A673 (cell line): ENCODE measurements at regions not wholly inside any gene's neighbourhood (a gene's known extent, or its start where the extent isn't known, plus 50 kb on each side); places are given as distances from the start of the nearest gene placed in this dataset.

Experiments
- BruUV-seq: library from RNA; stranded (reverse); fragments of 400-500 nt; replicated peaks from 2 replicates; lab custom pipeline; 2021; lab: Mats Ljungman, UMichigan
- CTCF ChIA-PET: fragments of 300-600 bp; sonication (Branson Sonifier 250); formaldehyde crosslinking; loops from one replicate; lab custom pipeline; 2022; ENCODE audit warnings: antibody characterized with exemption; lab: Charles Lee
- POLR2A ChIA-PET: fragments of 300-600 bp; sonication (Branson Sonifier 250); formaldehyde crosslinking; loops from one replicate; lab custom pipeline; 2022; ENCODE audit warnings: antibody characterized with exemption; ENCODE audit not compliant: low non-redundant PET; lab: Charles Lee
- DNase-seq: peaks from one replicate; pipeline ENCODE4 v3.0.0-alpha.2; 2015; ENCODE audit warnings: low spot score
- H3K27ac ChIP-seq: fragments of 200-600 bp; sonication (generic); 2 replicates; pipeline ENCODE4 v1.5.1; 2016; ENCODE audit warnings: mixed run types, low read depth, mild to moderate bottlenecking, mixed read lengths, antibody characterized with exemption, low read length; ENCODE audit not compliant: poor library complexity, severe bottlenecking
- H3K27me3 ChIP-seq: fragments of 200-600 bp; sonication (generic); replicated peaks from 2 replicates; pipeline ENCODE4 v1.6.1; 2017; ENCODE audit warnings: mixed run types, low read depth, mild to moderate bottlenecking, mixed read lengths, antibody characterized with exemption, low read length; ENCODE audit not compliant: insufficient read depth, poor library complexity
- H3K36me3 ChIP-seq: fragments of 200-600 bp; sonication (generic); 2 replicates; pipeline ENCODE4 v1.6.1; 2016; ENCODE audit warnings: mixed run types, mild to moderate bottlenecking, mixed read lengths, antibody characterized with exemption, low read length; ENCODE audit not compliant: insufficient read depth, poor library complexity, severe bottlenecking
- H3K4me1 ChIP-seq: fragments of 200-600 bp; sonication (generic); 2 replicates; pipeline ENCODE4 v1.6.1; 2017; ENCODE audit warnings: mixed run types, mild to moderate bottlenecking, mixed read lengths, antibody characterized with exemption, low read length; ENCODE audit not compliant: insufficient read depth, poor library complexity, severe bottlenecking
- H3K4me3 ChIP-seq: fragments of 200-600 bp; sonication (generic); 2 replicates; pipeline ENCODE4 v1.5.1; 2016; ENCODE audit warnings: low read depth, mixed run types, mild to moderate bottlenecking, mixed read lengths, low read length; ENCODE audit not compliant: poor library complexity, severe bottlenecking
- H3K9me3 ChIP-seq: fragments of 200-600 bp; sonication (generic); 2 replicates; pipeline ENCODE4 v1.6.1; 2016; ENCODE audit warnings: mixed run types, low read depth, mild to moderate bottlenecking, mixed read lengths, antibody characterized with exemption, low read length; ENCODE audit not compliant: poor library complexity, severe bottlenecking
- CTCF ChIP-seq: fragments of 300-800, 200-600 bp; sonication (generic); conservative IDR thresholded peaks from 2 replicates; pipeline ENCODE4 v1.5.1; 2017; ENCODE audit warnings: low read depth, mild to moderate bottlenecking, antibody characterized with exemption, low read length, moderate library complexity, mixed read lengths
- EZH2 ChIP-seq: fragments of 200-600 bp; sonication (generic); IDR thresholded peaks from 2 replicates; pipeline ENCODE4 v1.6.1; 2017; ENCODE audit warnings: borderline replicate concordance, low read depth, mild to moderate bottlenecking, mixed read lengths, antibody characterized with exemption, low read length; ENCODE audit not compliant: poor library complexity, severe bottlenecking
- intact Hi-C: fragments of 100-400 bp; cut with micrococcal nuclease; formaldehyde crosslinking; loops from one replicate; pipeline ENCODE4 v1.10.0; 2022; ENCODE audit not compliant: unreplicated experiment

- BruUV-seq: no TSS peak
- Histone ChIP-seq H3K27ac (no peak overlapping the region), H3K4me1 (no peaks in the 10 kb centered on the region), H3K27me3 (no peaks in the 10 kb centered on the region), H3K36me3 (no peaks in the 10 kb centered on the region), H3K9me3 (peaks cover 37% of the 10 kb centered on the region), H3K4me3 (no peak overlapping the region)
- TF ChIP-seq EZH2 (no peak), CTCF (no peak)
- POLR2A ChIA-PET: no interaction called here
- CTCF ChIA-PET: no interaction called here
- DNase-seq: no peak
- intact Hi-C loops: no loop called here
Observed at GRCh38 chr5:3230941-3231340, 364.7 kb upstream of the IRX1 start.

- Histone ChIP-seq H3K27me3 (no peaks in the 10 kb centered on the region), H3K27ac (no peak overlapping the region), H3K9me3 (peaks cover 42% of the 10 kb centered on the region), H3K4me3 (no peak overlapping the region), H3K4me1 (no peaks in the 10 kb centered on the region), H3K36me3 (no peaks in the 10 kb centered on the region)
- POLR2A ChIA-PET: no interaction called here
- CTCF ChIA-PET: no interaction called here
- BruUV-seq: no TSS peak
- TF ChIP-seq CTCF (no peak), EZH2 (no peak)
- intact Hi-C loops: no loop called here
- DNase-seq: no peak
Observed at GRCh38 chr5:3230254-3230653, 365.4 kb upstream of the IRX1 start.

DNA sequence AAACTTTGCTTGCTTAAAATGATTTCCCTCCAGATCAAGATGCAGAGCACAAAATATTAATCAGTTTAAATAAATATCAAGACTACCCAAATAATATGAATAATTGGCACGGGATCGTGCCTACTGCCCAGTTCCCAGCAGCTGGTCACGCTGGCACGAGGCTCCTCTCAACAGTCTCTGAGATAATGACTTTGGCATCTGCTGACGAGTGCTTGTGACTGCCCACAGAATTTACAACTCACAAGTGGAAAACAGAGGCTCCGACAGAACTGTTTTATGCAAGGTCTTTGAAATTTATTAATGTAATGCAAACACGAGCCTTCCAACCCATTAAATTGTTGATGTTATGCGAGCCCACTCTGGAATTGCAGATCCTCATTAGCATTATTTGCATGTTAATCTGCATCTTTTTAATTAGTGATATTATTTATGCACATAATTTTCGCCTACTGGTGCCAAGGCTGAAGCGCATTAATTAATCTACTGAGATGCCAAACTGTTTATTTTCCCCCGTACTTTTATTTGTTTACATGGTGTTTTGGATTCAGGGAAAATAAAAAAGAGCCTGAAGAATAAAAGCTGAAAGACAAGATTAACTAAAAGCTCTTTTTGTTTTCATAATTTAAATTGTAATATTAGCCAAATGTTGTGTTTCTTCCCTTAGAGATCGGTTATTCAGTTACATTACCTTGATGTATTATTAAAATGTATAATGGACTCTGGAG lies 369.3 kb upstream of the IRX1 start:
- Histone ChIP-seq H3K27ac (no peak overlapping the region), H3K36me3 (no peaks in the 10 kb centered on the region), H3K4me1 (no peaks in the 10 kb centered on the region), H3K27me3 (no peaks in the 10 kb centered on the region), H3K4me3 (no peak overlapping the region), H3K9me3 (peaks cover 37% of the 10 kb centered on the region)
- BruUV-seq: no TSS peak
- ChIA-PET POLR2A (no interaction called here), CTCF (no interaction called here)
- DNase-seq: no peak
- TF ChIP-seq CTCF (no peak), EZH2 (no peak)
- intact Hi-C loops: no loop called here
